GM21723 (cell line): ENCODE measurements at regions not wholly inside any gene's neighbourhood (a gene's known extent, or its start where the extent isn't known, plus 50 kb on each side); places are given as distances from the start of the nearest gene placed in this dataset.

ENCODE experiments used
- ATAC-seq: cut with Tn5 transposase; IDR thresholded peaks from one replicate; pipeline ENCODE4 v1.9.1; 2021; ENCODE audit warnings: mild to moderate bottlenecking, moderate library complexity; ENCODE audit not compliant: unreplicated experiment

GRCh38 chr16:65937455-65937854 lies 429.0 kb upstream of the CDH5 start:
- no peak for ATAC-seq

GRCh38 chr16:65936096-65936495 lies 430.4 kb upstream of the CDH5 start:
- no peak for ATAC-seq

GRCh38 chr16:65934443-65934842 lies 432.0 kb upstream of the CDH5 start:
- no peak for ATAC-seq

GRCh38 chr16:65933703-65934102 lies 432.8 kb upstream of the CDH5 start:
- ATAC-seq, result no peak

GRCh38 chr16:65932350-65933072 lies 434.0 kb upstream of the CDH5 start:
- ATAC-seq, result no peak

GRCh38 chr16:65922923-65923322 lies 443.6 kb upstream of the CDH5 start:
- no peak for ATAC-seq

GRCh38 chr16:65919986-65920376 lies 446.5 kb upstream of the CDH5 start:
- ATAC-seq, result no peak

GRCh38 chr16:65919145-65919985 lies 447.1 kb upstream of the CDH5 start:
- ATAC-seq, result no peak

- no peak for ATAC-seq
These were observed 449.0 kb upstream of the CDH5 start for GRCh38 chr16:65917466-65917865.

- no peak for ATAC-seq
These were observed 449.5 kb upstream of the CDH5 start for GRCh38 chr16:65916995-65917394.

- no peak for ATAC-seq
These were observed 456.2 kb upstream of the CDH5 start for GRCh38 chr16:65910291-65910690.

GRCh38 chr16:65909310-65910050 lies 457.0 kb upstream of the CDH5 start:
- ATAC-seq, result no peak

- no peak for ATAC-seq
These were observed 457.9 kb upstream of the CDH5 start for GRCh38 chr16:65908568-65908967.

GRCh38 chr16:65905331-65905730 lies 461.2 kb upstream of the CDH5 start:
- no peak for ATAC-seq

- ATAC-seq, result no peak
These were observed 469.9 kb upstream of the CDH5 start for GRCh38 chr16:65896448-65897153.

- ATAC-seq, result no peak
These were observed 470.6 kb upstream of the CDH5 start for GRCh38 chr16:65895906-65896305.

- no peak for ATAC-seq
These were observed 471.0 kb upstream of the CDH5 start for GRCh38 chr16:65895486-65895885.

- no peak for ATAC-seq
These were observed 476.3 kb upstream of the CDH5 start for GRCh38 chr16:65890203-65890602.

- no peak for ATAC-seq
These were observed 476.9 kb upstream of the CDH5 start for GRCh38 chr16:65889533-65889966.

GRCh38 chr16:65888201-65888600 lies 478.3 kb upstream of the CDH5 start:
- ATAC-seq, result no peak

- no peak for ATAC-seq
These were observed 482.5 kb upstream of the CDH5 start for GRCh38 chr16:65884018-65884417.
